Stimulated activated CD4-positive, alpha-beta T cell treated with anti-CD3 and anti-CD28 coated beads, Interleukin-2, amount 100 ng/mL, for 48 hours (primary cell): ENCODE measurements at regions not wholly inside any gene's neighbourhood (a gene's known extent, or its start where the extent isn't known, plus 50 kb on each side); places are given as distances from the start of the nearest gene placed in this dataset.

ENCODE experiments used
- DNase-seq, 2 donors: peaks; one replicate each; pipeline ENCODE4 v3.0.0-alpha.2; 2020

GRCh38 chr13:64845110-64845509, 2385.0 kb downstream of the PCDH9 start:
- DNase-seq = no peak

GRCh38 chr13:64819081-64819480, 2411.1 kb downstream of the PCDH9 start:
- DNase-seq = no peak

DNA sequence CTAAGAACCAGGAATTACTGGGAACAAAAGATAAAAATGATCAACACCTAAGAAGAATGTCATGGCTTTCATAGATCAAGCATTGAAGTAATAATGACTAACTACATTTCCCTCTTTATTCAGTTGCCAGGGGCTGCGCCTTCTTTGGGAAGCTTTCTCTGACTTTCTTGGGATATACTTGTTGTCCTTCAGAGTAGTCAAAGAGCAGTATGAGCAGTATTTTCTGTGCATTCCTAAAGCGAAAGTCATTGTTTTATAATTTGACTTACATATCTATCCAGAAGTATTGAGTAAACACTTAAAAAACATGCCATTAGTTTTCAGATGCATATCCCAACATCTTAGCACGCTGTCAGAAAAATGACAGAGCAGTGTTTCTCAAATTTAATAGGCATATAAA, 2412.4 kb downstream of the PCDH9 start:
- no peak for DNase-seq

GRCh38 chr13:64810750-64811149, 2419.4 kb downstream of the PCDH9 start:
- DNase-seq = no peak

- no peak for DNase-seq
Observed at GRCh38 chr13:64808704-64809103, 2421.4 kb downstream of the PCDH9 start.

- DNase-seq = no peak
Observed at GRCh38 chr13:64801768-64802167, 2428.4 kb downstream of the PCDH9 start.

GRCh38 chr13:64798422-64798821, 2431.7 kb downstream of the PCDH9 start:
- DNase-seq = no peak

DNA sequence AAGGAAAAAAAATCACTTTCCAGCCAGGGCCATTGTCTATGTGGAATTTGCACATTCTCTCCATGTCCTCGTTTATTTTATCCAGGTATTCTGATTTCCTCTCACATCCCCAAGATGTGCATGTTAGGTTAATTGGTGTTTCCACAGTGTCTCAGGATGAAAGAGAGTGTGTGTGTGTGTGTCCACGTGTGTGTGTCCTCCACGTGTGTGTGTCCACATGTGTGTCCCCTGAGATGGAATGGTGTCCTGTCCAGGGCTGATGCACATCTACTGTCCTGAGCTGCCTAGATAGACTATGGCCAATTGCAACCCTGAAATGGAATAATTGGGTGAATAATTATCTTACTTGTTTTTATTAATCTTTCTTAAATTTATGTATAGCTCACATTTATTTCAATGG, 2436.5 kb downstream of the PCDH9 start:
- no peak for DNase-seq

DNA sequence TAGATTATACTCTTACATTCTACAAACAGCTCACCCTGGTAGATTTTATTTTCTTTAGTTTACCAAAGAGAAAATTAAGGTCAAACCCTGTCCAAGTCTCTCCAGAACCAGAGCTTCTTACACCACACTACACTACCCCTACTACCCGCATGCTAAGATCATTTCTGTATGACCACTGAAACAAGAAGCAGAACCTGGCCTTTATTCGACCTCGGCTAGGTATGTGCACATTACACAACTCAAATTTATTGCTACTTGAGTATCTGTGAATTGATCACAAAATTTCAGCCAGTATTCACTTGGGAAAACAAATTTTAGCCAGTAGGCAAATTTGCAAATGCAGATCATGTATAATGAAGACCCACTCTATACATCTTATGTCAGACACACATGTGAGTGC, 2437.0 kb downstream of the PCDH9 start:
- DNase-seq = no peak

DNA sequence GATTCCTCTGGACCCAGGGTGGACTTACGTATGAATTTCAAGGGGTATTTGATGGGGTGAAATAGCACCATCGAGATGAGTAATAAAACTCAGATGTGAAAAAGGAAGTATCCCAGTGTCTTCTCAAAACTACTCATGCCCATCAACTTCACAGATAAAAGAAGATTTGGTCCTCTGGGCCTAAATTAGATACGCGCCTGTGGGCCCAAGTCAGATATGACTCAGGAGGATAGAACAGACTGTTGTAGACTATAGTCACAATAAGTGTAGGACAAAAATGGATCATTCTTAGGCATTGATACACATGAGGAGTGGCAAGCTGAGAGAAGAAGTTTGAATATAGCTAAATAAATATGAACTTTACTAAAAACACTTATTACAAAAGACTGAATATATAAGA, 2438.8 kb downstream of the PCDH9 start:
- no peak for DNase-seq

- DNase-seq = no peak
Observed at GRCh38 chr13:64782466-64782865, 2447.7 kb downstream of the PCDH9 start.

DNA sequence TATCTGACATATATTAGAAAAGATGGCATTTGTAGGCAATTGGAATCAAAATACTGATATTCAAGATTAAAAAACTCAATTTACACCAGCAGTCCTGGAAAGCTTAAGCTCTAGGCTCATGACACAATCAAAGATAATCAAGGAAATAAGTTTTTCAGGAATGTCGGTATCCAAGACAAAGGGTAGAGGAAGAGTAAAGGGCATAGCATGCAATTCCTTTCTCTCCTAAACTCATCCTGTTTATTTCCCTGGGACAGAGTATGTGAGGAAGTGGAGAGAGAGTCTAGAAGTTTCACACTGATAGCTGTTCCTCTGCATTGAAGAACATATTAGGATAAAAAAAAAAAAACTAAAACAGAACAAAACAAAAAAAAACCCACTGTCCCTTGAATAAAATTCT, 2452.1 kb downstream of the PCDH9 start:
- no peak for DNase-seq

DNA sequence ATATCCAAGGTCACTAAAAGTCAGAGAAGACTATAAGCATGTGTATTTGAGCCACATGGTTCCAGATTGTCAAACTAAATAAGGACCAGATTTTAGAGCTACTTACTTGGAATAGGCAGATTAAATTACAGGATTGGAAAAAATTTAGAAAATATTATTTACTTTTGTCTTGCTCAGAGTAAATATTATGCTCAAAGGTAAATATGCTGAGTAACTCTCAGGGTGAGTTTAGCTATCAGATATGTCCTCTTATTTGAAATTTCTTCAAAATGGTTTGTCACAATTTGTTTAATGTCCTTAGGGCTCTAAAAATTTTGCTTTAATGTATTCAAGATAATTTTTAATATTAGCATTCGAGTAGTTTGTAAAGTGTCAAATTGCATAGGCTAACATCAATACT, 2455.2 kb downstream of the PCDH9 start:
- DNase-seq = no peak

DNA sequence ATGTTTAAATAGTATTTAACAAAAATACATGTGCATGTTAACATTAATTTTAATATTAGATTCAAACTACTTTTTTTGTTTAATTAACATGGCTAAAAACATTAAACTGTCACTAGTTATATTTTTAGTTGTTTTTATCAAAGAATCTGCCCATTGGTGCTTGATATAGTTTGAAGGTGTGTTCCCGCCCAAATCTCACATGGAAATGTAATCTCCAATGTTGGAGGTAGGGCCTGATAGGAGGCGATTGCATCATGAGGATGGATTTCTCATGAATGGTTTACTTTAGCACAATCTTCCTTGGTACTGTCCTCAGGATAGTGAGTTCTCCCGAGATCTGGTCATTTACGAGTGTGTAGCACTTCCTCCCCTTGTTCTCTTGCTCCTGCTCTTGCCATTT, 2459.4 kb downstream of the PCDH9 start:
- no peak for DNase-seq

DNA sequence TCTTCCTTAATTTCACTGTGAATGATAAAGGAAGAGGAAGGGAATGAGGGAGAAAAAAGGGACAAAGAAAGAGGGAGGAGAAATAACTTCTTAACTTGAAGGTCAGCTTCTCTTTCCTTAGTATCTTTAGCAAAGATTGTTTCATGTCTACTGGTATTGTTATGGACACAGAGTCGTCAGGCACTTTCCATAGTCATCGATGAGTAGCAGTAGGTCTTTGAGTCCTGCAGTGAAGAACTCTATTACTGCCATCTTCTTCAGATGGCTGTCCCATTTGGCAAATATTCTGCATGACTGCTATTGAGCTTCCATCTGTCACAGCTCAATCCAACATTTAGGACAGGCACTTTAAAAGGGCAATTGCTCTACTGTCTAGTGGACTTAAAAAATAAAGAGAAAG, 2463.1 kb downstream of the PCDH9 start:
- no peak for DNase-seq

DNA sequence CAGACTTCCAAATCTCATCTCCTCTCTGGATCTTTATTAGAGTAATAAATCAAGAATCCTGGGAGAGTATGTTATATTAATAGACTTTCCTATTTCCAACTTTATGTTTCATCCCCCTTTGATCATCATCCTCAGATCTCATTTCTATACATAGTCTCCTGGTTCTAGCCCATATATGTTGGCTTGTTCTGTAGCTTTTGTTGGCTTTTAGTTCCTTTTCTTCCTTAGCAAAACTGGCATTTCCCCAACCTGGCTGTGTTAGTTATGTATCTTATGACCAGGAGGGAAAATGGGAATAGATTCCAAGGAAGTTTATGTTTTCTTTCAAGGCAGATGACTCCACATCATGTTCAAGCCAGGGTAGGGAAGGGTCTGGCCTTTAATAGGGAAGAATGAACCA, 2464.5 kb downstream of the PCDH9 start:
- DNase-seq = no peak

- no peak for DNase-seq
Observed at GRCh38 chr13:64758521-64759244, 2471.5 kb downstream of the PCDH9 start.

DNA sequence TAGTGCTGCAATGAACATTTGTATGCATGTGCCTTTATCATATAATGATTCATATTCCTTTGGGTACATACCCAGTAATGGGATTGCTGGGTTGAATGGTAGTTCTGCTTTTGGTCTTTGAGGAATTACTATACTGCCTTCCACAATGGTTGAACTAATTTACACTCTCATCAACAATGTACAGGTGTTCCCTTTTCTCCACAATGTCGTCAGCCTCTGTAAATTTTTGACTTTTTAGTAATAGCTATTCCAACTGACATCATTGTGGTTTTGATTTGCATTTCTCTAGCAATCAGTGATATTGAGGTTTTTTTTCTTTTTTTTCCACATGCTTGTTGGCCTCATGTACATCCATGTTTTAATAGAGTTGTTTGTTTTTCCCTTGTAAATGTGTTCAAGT, 2473.5 kb downstream of the PCDH9 start:
- DNase-seq = no peak

DNA sequence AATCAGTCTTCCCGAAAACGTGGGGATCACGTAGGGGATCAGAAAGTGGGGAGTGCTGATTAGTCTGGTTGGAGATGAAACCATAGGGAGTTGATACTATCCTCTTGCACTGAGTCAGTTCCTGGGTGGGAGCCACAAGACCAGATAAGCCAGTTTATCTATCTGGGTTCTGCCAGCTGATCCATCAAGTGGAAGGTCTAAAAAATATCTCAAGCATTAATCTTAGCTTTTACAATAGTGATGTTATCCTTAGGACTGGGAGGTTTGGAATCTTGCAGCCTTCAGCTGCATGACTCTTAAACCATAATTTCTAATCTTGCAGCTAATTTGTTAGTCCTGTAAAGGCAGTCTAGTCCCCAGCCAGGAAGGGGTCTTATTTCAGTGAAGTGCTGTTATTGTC, 2474.2 kb downstream of the PCDH9 start:
- DNase-seq = no peak

DNA sequence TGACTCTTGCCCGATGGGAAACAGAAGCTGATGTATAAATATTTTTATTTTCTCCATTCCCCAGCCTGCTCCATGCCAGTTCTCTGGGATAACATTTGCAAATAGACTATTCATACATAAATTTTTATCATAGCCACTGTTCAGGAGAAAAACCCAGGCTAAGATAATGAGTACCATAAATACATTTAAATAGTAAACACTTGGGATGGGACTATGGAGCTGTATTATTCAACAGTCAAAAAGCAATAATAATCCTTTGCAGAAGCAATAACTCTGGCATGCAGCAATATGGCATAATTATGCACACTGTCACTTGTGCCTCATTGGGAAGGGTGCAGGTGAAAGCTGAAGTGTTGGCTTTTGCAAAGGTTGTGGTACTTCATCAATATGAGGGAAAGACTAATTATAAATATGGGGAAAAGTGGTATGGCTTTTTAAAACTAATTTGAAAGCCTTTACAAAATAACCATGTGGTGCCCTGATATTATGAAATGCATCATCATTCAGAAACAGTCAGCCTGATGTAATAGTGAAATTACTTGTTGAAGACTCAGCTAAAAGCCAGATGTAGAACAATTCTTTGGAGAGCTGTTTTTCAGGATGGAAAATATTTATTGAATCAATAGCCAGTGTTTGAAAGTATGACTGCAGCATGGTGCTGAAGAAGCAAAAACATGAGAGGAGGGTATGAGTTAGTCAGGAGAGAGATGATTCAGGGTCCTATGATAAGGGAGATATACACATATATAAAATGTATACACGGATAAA, 2476.7 kb downstream of the PCDH9 start:
- no peak for DNase-seq

GRCh38 chr13:64749301-64749700, 2480.8 kb downstream of the PCDH9 start:
- no peak for DNase-seq

GRCh38 chr13:64746845-64747244, 2483.3 kb downstream of the PCDH9 start:
- no peak for DNase-seq

DNA sequence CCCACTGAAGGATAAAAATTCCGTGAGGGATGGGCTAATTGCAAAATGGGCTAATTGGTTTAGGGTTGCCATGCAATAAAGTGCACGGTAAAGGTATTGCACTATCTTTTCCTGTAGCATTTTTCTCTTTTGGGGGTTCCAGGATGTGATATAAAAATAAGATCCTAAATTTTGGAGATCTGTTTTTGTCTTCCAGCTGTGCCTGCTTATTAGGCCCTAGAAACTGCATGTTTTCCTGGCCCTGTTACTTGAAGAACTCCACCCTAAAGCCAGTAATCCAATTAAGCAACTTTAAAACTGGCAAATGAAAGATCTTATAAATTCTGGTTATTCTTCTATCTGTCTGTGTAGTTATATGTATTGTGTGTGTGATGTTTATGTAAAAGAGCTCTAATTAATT, 2489.6 kb downstream of the PCDH9 start:
- DNase-seq = no peak

GRCh38 chr13:64725492-64725891, 2504.6 kb downstream of the PCDH9 start:
- DNase-seq = no peak

- DNase-seq = no peak
Observed at GRCh38 chr13:64723724-64724123, 2506.4 kb downstream of the PCDH9 start.
